ENCODE measurements at regions not wholly inside any gene's neighbourhood (a gene's known extent, or its start where the extent isn't known, plus 50 kb on each side); places are given as distances from the start of the nearest gene placed in this dataset.
A peak's percentile ranks its signal among the peaks of the same experiment; 100 is the strongest.

DNA sequence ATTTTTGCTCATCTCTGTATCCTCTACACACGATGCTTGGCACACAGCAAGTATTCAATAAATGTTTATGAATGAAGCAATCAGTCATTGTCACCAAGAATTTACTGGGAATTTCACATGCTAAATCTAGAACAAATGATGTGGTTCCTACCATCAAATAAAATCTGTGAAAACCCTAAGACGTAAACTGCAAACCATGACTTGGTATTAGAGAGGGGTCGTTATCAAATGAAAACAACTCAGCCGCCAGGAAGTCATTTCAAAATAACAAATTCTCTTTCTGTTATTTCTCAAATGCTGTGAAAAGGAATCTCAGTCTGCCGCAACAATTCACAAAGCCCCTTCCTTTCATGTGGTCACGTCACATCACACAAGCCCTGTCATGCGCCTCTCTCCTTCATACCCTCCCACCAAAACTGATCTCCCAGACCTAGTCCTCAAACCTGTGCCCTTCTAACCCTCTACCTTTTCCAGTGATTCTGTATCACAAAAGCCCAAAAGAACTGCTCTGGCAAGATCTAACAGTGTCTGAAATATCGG lies 173.6 kb downstream of the DEPDC1B start:
- no peak for DNase-seq (ENCODE audit: low read depth)
- TF ChIP-seq, protein P1, sequence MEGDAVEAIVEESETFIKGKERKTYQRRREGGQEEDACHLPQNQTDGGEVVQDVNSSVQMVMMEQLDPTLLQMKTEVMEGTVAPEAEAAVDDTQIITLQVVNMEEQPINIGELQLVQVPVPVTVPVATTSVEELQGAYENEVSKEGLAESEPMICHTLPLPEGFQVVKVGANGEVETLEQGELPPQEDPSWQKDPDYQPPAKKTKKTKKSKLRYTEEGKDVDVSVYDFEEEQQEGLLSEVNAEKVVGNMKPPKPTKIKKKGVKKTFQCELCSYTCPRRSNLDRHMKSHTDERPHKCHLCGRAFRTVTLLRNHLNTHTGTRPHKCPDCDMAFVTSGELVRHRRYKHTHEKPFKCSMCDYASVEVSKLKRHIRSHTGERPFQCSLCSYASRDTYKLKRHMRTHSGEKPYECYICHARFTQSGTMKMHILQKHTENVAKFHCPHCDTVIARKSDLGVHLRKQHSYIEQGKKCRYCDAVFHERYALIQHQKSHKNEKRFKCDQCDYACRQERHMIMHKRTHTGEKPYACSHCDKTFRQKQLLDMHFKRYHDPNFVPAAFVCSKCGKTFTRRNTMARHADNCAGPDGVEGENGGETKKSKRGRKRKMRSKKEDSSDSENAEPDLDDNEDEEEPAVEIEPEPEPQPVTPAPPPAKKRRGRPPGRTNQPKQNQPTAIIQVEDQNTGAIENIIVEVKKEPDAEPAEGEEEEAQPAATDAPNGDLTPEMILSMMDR (conservative IDR thresholded peaks at IDR 0.05; ENCODE audit: low read length), result no peak
- H3K4me3 ChIP-seq (ENCODE audit: low read length), result no peak overlapping the region

DNA sequence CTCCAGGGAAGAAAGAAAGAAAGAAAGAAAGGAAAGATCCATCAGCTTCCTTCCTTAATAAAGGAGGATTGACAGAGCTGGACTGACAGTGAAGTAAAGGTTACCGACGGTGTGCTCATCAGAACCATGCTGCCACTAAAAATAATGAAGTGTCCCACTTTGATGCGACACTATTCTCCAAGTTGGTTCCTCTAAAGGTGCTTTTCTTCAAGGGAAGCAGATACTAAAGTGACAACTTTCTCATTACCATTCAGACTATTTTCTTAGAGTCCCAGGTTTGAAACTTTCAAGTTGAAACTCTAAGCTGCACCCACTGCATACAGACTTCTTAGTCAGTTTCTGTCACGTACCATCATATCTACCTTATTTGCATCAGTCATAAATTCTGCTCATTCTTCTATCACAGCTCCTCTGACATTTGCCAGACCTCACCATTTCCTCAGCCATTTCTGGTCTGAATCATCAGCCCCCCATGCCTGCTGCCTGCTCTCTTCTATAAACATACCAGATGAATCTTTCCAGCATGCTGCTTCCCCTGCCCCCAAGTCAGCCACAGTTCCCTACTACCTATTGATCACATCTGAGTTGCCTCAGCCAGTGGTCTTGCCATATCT lies 177.6 kb downstream of the DEPDC1B start:
- TF ChIP-seq, protein P1 (conservative IDR thresholded peaks at IDR 0.05; ENCODE audit: low read length), result no peak
- DNase-seq (ENCODE audit: low read depth), result peak; percentile 10
- no peak overlapping the region for H3K4me3 ChIP-seq (ENCODE audit: low read length)

DNA sequence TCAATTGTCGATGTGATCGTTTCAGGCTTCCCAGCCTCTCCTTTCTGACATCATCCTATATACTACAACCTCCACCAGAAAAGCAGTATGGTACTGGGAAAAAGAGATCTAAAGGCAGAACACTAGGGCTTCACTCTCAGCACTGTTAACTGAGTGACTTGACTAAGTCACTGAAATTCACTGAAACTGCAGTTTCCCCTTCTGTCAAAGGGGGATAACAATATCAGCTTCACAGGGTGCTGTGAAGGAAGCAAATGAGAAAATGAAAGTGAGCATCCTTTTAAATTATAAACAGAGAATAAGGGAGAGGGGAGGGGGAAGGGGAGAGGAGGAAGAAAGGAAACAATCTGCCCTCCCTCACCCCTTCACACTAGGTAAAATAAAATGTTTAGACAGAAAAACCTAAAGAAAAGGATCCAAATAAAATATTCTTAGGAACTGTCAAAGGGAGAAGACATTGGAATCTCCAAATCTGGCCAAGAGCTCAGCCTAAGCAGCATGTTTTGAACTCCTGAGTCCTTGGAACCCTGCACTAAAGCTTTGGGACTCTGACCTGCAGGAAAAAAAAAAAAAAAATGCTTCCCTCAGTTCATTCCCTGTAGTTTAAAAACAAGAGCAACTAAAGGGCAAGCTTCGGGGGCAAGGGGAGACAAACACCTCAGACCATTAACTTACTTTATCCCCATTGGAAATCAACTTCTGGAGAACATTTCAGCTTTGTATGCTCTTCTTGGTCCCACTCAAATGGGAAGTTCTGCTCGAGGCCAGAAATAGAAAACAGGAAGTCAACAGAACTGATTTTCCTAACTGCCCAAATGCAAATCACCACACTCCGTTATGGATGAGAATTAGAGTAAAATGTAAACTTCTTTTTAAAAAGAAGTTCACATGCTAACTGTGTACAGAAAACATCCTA lies 178.3 kb downstream of the DEPDC1B start:
- TF ChIP-seq, protein P1 (conservative IDR thresholded peaks at IDR 0.05; ENCODE audit: low read length), result no peak
- no peak for DNase-seq (ENCODE audit: low read depth)
- no peak overlapping the region for H3K4me3 ChIP-seq (ENCODE audit: low read length)

DNA sequence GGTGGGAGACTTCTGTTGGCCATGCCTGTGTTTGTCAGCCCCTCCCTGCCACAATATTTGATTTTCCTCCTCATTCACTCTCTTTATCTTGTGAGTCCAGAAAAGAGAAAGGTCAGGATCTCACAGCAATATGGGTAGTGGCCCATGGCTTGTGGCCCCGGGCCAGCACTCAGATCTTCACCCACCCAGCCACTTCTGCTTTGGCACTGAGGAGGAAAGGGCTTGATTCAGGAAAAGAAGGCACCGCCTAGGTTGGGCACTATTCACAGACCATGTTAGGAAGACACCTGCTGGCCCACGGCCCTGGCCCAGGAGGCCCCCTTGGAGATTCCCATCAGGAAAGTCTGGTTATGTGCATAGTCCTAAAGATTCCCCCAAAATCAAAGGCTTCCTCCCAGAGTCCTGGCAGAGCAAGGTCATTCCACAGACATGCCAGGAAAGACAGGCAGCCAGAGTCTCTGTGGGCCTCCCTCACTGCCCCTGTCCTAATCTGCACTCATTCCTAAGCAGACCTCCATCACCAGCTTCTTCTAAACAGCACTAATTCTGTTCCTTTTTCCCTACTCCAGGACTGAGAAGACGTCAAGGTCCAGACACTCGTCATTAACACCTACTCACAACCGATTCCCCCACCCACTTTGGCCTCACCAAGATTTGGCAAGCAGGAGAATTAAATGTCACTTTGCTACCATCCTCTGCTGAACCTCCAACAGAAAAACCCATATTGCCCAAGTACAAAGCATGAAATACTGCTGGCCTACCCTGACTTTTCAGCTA lies 179.3 kb downstream of the DEPDC1B start:
- TF ChIP-seq, protein P1 (conservative IDR thresholded peaks at IDR 0.05; ENCODE audit: low read length), result no peak
- DNase-seq (ENCODE audit: low read depth), result no peak
- H3K4me3 ChIP-seq (ENCODE audit: low read length), result no peak overlapping the region

DNA sequence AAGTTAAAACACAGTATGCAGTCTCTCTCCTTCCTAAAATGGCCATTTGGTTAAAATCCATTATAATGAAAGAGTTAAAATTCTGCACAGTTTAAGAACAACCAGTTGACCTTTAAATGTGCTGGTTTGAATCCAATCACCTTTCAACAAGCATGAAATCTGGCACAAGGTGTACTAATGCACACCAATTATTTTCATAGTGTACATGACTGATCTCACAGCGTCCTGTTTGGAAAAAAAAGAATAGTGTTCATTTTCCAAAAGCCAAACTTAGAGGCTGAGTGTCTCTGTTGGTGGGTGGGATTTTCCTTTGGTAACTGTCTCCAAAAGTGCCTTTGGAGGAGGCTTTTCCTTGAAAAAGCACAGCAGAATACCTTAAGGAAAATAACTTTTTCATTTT lies 180.6 kb downstream of the DEPDC1B start:
- DNase-seq (ENCODE audit: low read depth), result no peak
- H3K4me3 ChIP-seq (ENCODE audit: low read length), result no peak overlapping the region
- TF ChIP-seq, protein P1 (conservative IDR thresholded peaks at IDR 0.05; ENCODE audit: low read length), result no peak

DNA sequence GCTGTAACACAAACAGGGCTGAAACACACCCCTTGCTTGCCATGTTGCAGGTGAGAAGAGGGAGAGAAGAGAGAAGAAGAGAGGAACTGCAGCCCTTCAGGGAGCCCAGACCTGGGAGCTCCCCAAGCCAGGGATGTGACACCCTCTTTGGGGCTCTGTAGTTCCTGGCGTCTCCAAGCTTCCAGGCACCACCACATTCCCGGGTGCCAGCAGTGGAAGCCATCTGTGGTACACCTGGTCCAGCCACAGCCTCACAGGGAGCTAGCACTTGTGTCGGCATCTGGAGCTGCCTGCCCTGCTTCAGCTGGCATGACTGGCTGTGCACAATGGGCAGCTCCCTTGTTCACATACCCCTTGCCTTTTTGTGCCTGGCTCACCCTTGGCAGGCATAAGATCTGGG lies 182.1 kb downstream of the DEPDC1B start:
- DNase-seq (ENCODE audit: low read depth), result no peak
- no peak overlapping the region for H3K4me3 ChIP-seq (ENCODE audit: low read length)
- TF ChIP-seq, protein P1 (conservative IDR thresholded peaks at IDR 0.05; ENCODE audit: low read length), result no peak

All from AG10803 (cell line).